Right lobe of liver (tissue), 4 donors: ENCODE measurements at regions not wholly inside any gene's neighbourhood (a gene's known extent, or its start where the extent isn't known, plus 50 kb on each side); places are given as distances from the start of the nearest gene placed in this dataset.

Experiments
- CTCF ChIP-seq, 4 donors: fragments of 200-600 bp in 3 of 4; fragments of 450-650 bp in 1 of 4; IDR thresholded peaks; one replicate each; pipeline versions ENCODE4 v1.5.1 to v1.8.0; 2016 to 2022; ENCODE audit warnings: antibody characterized with exemption in 4 of 4, mild to moderate bottlenecking in 2 of 4
- POLR2A ChIP-seq: fragments of 450-650 bp; IDR thresholded peaks from one replicate; pipeline ENCODE4 v1.6.1; 2017; ENCODE audit warnings: antibody characterized with exemption, mild to moderate bottlenecking
- donor health status: DM: no; HTN: no; CAD: no.
- donor health status: DM: no; HTN: no; CAD: no.
- donor health status: DM: no; HTN: yes; CAD: no.

- TF ChIP-seq POLR2A (no peak), CTCF (IDR thresholded peaks at IDR 0.05) (no peak)
Measured at GRCh38 chr2:7289697-7290096, 372.5 kb downstream of the RNF144A start.
